ENCODE measurements at regions not wholly inside any gene's neighbourhood (a gene's known extent, or its start where the extent isn't known, plus 50 kb on each side); places are given as distances from the start of the nearest gene placed in this dataset.
A peak's percentile ranks its signal among the peaks of the same experiment; 100 is the strongest.
"Not testable (repeated sequence)": the region's sequence is repeated elsewhere in the genome, so short reads cannot be mapped to it uniquely, and the experiment has no call there.

- no peak for FAIRE-seq
These were observed 225.0 kb upstream of the PUDP start for GRCh38 chrX:7372825-7373525.

- no peak for FAIRE-seq
These were observed 214.2 kb upstream of the PUDP start for GRCh38 chrX:7362111-7362510.

GRCh38 chrX:7351926-7352325 lies 204.0 kb upstream of the PUDP start:
- no peak for FAIRE-seq

GRCh38 chrX:7347465-7347864 lies 199.5 kb upstream of the PUDP start:
- no peak for FAIRE-seq

DNA sequence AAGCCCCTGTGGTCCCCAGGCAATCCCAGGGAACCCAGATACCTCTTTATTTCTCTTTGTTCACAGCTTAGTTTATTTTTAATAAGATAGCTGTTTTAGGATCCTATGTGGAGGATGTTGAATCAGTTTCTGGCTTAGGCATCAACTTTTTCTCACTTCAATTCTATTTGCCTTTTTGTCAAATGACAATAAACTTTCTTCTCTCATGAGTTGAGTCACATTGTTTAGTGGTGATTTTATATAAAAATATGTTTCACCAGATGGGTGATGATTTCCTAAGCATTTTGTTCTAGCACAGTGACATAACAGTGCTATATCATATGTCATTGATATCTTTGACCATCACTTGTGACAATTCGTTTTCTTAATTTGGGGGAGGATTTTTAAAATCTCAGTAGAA lies 198.1 kb upstream of the PUDP start:
- no peak for FAIRE-seq

- no peak for FAIRE-seq
These were observed 195.2 kb upstream of the PUDP start for GRCh38 chrX:7343181-7343580.

DNA sequence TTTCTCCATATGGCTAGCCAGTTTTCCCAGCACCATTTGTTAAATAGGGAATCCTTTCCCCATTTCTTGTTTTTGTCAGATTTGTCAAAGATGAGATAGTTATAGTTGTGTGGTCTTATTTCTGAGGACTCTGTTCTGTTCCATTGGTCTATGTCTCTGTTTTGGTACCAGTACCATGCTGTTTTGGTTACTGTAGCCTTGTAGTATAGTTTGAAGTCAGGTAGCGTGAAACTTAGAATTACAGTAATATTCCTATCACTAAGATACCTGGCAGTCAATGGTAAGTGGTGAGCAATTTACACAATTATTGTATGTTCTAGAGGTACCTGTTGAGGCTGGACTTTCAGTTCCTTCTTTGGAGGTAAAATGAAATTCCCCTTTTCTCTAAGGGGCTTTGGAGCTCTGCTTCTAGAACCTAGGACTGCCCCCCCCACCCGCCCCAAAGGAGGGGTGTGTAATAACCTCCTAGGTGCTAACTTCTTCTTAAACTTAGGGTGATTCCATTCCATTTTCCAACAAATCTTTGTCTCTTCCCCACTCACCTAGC lies 187.9 kb upstream of the PUDP start:
- not testable (repeated sequence) for FAIRE-seq

DNA sequence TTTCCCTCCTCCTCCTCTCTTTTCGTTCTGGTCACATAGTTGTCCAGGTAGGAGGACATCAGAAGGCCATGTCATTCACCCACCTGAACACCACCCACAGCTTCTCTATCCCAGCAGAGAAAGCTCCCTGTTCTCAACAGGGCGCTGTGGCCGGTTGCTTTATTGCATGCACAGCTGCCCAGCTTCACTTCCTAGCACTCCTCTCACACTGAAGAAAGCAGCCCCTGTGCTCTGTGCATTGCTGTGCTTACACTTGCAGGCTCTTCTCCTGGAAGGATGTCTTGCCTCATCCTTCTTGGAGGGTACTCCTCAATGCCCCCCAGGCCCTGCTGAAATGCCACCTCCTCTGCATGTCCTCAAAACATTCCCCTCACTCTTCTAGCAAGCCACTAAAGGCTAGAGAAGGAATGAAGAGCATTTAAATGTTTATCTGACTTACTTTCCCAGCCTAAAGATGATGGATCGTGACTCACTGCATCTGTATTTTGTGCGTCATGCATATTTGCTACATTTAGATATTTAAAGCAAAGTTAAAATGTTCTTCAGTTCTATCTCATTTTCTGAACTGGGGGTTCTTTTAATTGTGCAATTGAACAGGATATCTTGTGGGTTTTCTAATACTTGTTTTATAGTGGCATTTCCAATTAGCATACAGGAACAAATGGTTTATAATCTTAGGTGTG lies 186.4 kb upstream of the PUDP start:
- FAIRE-seq: no peak

DNA sequence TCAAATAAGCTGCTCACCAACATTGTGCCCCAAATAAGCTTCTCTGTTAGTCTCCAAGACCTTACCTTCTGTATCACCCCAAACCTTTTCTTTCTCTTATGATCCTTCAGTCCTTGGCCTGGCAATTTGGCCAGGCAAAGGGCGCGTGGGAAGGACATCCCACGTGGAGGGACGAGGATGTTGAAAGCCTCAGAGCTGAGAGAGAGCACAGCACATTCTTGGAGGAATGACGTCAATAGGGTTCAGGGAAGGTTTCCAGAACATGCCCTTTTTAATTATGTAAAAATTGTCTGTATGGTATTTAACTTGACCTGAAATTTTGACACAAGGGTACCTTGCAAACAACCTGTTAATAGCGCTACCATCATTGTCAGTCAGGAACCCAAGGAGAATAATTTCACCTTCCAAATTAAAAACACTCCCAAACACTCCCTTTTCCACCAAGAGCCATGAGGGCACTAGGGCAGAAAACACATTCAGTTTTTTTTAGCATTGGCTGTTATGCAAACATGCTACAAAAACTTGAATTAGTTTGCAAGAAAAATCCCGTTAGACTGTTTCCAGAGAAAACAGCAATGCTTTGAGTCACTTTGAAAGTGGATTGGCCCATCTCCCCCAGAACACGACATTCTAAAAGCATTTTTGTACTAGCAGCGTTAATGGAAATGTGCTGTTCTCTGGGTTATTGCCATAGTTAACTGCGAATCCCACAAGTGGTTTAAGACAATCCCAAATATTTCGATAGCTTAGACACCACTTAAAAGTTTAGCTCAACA lies 183.2 kb upstream of the PUDP start:
- FAIRE-seq: no peak

DNA sequence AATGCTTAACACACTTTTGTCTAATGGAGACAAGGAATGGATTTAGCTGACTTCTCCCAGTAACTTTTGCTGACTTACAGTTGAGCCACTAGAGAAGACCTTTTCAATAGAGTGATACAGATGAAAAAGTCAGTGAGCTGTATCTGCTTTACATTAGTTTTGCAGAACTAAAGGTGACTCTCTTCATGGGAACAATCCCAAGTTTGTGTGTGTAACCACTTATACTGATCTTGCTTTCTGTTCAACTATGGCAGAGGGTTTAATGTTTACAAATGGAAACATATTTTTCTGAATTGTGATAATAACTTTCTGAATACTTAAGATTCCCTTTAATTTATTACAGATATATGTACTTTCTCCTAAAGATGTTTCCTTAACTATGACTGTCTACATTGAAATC lies 182.6 kb upstream of the PUDP start:
- FAIRE-seq: peak; percentile 66

DNA sequence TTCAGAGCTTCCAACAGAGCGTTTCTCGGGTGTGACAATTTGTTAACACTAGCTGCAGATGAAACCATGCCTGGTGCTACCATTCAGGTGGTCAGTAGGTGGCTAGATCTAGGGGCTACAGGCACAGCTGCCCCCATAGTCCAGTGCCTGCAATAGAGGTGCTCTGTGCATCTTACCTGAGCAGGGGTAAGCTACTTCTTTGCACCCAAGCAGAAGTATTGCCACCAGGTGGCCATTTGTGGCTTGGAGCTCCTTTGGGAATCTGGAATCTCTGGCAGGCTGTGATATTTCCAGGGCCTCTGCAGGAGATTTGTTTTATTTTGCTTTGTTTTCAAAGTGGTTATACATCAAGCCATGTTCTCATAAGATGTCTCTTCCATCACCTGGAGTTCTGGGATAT lies 170.7 kb upstream of the PUDP start:
- no peak for FAIRE-seq

GRCh38 chrX:7318241-7318640 lies 170.3 kb upstream of the PUDP start:
- FAIRE-seq: no peak

DNA sequence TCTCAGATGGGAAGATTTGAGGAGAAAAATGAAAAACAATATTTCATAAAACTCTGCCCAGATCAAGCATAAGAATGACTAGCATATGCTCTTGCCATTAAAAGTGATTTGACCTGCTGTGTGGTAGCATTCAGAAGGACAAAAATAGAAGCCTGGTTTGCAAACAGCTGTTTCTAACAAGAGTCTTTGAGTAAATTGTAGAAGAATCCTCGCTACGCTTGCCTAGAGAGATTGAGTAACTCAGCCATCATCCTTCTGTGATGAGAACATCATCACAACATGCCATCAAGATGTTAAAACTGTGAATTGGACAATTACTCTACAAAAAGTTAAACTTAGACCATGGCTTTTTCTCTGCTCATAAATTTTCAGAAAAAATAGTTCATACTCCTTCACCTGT lies 168.9 kb upstream of the PUDP start:
- no peak for FAIRE-seq

GRCh38 chrX:7316280-7316679 lies 168.3 kb upstream of the PUDP start:
- FAIRE-seq: no peak

DNA sequence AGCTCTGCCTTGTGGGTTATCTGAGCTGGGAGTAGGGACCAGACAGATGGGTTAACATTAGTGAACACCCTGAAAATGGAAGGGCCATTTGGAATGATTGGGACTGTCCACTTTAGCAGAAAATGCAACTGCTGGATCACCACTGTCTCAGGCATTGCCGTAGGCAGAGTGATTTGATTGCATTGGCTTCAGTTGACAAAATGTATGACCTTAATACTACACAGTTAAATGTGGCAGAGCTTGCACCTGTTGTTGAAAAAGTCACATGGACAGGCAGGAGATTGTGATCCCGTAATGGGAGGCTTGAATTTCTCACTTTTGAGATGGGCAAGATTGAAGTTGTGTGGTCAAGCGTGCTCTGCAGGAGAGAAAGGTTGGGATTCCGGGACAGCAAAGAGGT lies 166.5 kb upstream of the PUDP start:
- no peak for FAIRE-seq

GRCh38 chrX:7307720-7308119 lies 159.8 kb upstream of the PUDP start:
- FAIRE-seq: no peak

DNA sequence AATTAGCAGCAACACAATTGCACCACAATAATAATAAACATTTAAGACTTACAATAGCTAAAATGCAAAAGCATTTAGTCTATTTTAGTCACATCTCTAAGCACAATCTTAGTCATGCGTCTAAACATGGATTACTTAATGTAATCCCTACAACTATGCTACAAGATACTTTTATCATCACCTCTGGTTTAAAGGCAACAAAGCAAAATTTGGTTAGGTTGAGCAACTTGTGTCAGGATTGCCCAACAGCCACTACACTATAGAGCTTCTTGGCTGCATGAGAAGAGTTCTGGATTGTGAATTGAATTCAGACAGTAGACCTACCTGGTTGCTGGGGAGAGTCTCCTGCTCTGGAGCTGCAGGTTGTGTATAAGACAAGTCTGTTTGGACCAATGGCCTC lies 146.5 kb upstream of the PUDP start:
- no peak for FAIRE-seq

DNA sequence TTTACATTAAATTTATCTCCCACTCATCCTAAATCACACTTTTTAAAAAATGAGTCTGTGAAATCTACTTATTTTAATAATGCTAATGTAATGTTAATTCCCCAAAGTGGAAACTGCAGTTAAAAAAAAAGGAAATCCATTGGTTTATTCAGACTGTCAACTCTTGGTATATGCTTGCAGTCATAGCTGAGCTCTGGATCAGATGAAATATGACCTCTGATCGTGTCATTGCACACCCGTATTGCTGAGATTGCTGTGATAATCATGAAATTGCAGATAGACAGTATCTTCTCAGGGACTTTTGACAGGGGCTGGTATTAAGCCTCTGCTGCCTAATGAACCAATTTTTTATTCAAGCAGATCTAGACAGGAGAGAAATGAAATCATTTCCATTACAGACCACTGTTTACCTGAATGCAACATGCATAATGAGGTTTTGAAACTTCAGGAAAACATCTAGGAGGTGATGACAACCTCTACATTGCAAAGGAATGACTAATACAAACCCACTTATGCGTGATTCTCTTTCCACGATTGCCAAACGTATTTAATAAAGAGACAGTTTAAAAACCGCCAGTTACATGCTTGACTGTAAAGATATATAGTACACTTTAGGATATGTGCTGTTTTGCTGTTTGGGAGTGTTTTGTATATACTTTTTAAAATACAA lies 138.3 kb upstream of the PUDP start:
- FAIRE-seq: no peak

DNA sequence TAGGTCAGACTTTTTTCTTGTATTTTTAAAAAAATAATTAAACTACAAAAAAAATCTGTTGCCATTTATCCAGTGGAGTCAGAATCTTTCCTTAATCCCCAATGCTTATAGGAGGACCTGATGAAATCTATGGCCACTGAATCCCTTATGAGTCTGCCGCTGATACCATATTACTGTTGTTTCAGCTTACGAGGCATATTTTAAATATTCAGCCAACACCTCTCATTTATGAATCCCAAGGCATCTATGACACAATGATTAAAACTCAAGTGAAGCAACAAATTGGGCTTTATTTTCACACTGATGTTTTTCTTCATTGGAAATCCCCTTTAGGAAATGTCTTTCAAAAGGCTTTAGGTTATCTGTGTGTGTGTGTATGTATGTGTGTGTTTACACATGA lies 137.8 kb upstream of the PUDP start:
- FAIRE-seq: peak; percentile 41

- no peak for FAIRE-seq
These were observed 135.8 kb upstream of the PUDP start for GRCh38 chrX:7283741-7284140.

DNA sequence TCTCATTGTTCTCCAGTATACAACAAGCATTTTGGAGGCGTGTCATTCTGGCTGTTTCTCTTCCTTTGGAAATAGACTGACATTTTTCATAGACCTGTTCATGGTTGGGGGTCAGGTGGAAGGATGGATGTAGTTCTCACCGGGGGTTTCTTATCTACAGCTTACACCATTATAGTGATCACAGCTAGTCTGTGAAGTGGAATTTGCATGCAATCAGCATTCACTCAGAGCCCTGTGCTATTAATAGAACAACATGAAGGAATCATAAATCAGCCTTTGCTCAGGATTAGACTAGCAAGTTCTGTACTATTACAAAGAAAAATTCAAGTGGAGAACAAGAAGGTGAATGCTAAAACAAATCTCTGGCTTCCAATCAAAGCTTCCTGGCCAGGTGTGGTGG lies 132.6 kb upstream of the PUDP start:
- FAIRE-seq: no peak

DNA sequence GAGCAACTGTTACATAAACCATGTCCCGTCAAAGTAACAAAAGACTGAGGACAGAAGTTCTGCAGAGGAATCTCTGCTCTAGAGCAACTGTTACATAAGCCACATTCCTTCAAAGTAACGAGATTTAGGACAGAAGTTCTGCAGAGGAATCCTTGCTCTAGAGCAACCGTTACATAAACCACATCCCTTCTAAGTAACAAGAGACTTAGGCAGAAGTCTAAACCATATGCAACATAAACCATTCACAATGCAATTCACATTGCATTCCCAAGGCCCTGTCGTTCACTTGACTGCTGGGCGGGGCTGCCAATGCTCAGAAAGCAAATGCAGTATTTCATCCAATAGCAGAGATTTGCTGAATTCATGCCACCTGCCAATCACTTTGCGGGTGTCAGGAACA lies 124.4 kb upstream of the PUDP start:
- no peak for FAIRE-seq

- no peak for FAIRE-seq
These were observed 123.0 kb upstream of the PUDP start for GRCh38 chrX:7270933-7271332.

Data from colon (tissue), 2 donors.